Stimulated activated CD4-positive, alpha-beta T cell treated with anti-CD3 and anti-CD28 coated beads, Interleukin-1b, Interleukin-23, amount 100 ng/mL, for 48 hours (primary cell): ENCODE measurements at regions not wholly inside any gene's neighbourhood (a gene's known extent, or its start where the extent isn't known, plus 50 kb on each side); places are given as distances from the start of the nearest gene placed in this dataset.

Source experiments
- DNase-seq: peaks from one replicate; pipeline ENCODE4 v3.0.0-alpha.2; 2020

DNA sequence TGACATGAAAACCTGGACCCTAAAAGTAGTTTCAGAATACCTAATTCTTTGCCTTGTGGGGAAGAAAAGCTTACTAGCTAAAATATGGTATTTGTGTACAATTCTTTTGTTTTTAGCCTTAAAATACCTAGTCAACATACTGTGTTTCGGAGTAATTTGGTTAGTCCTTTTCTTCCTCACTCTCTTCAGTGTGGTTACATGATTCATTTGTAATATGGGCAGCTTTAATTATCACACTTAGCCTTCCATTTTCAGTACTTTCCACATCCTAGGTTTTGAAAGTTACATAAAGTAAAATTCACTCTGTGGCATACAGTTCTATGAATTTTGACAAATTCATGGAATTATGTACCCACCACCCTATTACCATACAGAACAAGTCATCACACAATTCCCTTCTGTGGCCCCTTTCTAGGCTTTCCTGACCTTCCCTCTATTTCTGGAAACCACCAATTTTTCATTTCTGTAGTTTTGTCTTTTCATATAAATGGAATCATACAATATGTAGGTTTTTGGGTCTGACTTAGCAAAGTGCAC lies 96.2 kb downstream of the EMX2 start:
- no peak for DNase-seq

DNA sequence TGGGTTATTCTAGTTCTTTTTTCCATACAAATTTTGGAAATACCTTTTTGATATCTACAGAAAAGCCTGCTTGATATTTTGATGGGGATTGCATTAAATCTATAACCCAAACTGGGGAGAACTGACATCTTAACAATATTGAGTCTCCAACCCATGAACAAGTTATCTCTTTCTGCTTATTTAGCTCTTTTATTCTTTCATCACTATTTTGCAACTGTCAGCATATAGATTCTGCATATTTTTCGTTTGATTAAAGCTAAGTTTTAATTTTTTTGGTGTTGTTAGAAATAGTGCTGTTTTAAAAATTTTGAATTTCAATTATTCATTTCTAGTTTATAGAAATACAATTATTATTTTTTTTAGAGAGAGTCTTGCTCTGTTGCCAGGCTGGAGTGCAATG lies 97.9 kb downstream of the EMX2 start:
- DNase-seq = no peak

DNA sequence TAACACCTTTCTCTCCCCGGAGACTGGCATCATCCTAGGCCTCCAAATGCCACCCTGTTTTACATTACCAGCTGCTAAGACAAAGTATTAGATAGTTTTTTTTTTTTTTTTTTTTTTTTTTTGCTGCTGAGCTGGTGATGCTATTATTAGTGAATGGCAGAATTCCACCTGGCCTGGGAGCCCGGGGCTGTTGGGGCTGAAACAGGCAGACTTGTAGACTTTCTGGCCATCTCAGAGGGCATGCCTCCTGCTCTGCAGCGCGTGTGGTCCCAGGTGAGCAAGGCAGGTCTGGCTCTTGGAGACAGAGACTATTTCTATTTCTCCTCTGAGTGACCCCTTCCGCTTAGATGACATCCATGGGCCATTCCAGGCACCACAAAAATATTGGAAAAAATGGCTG lies 104.2 kb downstream of the EMX2 start:
- no peak for DNase-seq

DNA sequence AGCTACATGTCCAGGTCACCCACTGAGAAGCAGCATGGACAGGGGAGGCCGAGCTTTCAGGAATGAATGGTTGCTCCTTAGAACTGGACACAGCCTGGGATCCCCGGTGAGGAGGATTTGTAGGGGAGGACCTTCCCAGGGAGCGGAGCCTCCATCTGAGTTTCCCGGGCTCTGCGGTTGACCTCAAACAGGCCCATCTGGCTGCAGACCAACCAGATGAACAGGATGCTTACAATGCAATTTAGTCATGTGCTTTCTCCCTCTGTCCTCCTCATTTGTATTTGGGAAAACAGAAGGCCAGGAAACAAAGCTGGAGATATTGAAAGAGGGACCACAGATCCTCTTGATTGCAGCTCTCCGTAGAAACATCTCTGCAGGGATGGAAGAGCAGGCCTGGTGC lies 104.8 kb downstream of the EMX2 start:
- DNase-seq = no peak

DNA sequence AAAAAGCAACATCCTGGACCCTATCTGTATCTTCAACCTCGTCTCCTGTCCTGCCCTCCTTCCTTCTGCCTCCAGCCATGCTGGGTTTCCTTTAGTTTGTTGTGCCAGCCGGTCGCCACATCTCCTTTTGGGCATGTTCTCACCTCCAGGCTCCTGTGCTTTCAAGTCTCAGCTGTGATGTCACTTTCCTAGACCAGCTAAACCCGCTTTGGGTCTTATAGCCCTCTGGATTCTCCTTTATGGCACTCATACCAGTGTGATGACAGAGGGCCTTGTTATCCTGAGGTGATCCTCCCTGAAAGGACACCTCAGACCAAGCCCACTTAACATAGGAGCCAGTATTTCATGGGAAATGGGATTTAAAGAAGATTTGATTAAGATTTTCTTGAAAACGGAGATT lies 108.6 kb downstream of the EMX2 start:
- DNase-seq = no peak

DNA sequence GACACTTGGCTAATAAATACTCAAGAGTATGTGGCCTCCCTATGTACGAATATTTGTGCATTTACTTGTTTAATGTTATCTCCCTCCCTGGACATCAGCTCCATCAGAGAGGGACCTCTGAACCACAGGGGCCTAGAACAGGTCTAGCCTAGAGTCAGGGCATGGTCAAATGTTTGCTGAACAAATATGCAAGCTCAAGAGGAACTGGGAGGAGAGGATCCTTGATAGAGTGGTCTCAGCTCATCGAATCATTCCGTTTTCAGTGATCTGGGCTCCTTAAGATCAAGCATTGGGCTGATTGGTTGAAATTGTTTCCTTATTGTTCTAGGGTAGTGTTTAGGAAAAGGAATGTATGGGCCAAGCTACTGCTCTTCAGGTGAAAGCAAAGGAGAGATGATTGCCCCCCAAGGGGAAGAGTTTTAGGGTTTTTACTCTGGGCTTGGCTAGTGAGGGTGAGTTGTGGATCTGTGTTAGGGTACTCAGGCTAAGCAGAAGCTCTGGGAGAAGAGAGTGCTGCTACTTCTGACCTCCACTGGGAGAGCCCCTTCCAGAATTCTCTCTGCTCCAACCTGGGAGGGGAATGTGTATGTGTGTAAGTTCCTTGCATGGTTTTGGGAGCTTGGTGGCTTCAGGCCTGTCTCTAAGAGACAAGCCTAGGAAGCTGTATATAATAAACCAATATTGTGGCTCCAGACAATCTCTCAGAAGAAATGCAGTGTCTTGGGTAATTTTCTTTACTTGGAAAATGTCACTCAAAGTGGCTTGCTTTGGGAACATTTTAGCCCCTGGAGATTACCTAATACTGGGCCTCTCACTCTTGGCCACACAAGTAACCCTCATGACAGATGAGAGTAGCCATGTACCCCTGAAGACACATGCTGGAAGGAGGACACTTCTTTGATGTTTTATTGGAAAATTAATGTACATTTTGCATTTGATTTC lies 110.0 kb downstream of the EMX2 start:
- DNase-seq = no peak

DNA sequence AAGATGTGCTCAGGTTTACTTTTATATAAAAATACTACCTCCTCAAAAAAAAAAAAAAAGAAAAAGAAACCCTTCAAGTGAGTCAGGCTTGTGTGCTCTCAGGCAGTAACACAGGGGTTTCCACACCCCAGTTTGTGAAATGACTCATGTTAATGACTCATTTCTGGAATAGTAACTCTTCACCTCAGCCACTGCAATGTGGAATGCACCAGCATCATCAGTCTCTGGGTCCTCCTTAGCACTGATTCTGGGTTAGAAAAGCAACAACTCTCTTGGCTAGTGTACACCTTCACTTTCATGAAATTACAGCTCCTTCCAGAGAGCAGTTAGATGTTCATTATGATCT lies 110.6 kb downstream of the EMX2 start:
- DNase-seq = peak; percentile 53

DNA sequence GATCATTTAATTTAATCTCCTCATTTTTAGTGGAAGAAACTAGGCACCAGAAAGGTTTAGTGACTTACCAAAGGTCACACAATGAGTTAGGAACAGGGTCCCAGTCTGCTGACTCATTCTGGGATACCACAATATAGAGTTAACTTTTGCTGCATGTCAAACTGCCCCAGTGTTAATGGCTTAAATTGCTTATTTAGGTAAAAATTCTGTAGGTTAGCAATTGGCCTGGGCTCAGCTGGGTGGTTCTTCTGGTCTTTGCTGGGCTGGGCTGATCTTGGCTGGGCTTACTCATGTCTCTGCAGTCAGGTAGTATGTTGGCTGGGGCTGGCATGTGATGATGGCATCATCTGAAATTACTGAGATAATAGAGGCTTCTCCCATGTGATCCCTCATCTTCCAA lies 111.6 kb downstream of the EMX2 start:
- no peak for DNase-seq

DNA sequence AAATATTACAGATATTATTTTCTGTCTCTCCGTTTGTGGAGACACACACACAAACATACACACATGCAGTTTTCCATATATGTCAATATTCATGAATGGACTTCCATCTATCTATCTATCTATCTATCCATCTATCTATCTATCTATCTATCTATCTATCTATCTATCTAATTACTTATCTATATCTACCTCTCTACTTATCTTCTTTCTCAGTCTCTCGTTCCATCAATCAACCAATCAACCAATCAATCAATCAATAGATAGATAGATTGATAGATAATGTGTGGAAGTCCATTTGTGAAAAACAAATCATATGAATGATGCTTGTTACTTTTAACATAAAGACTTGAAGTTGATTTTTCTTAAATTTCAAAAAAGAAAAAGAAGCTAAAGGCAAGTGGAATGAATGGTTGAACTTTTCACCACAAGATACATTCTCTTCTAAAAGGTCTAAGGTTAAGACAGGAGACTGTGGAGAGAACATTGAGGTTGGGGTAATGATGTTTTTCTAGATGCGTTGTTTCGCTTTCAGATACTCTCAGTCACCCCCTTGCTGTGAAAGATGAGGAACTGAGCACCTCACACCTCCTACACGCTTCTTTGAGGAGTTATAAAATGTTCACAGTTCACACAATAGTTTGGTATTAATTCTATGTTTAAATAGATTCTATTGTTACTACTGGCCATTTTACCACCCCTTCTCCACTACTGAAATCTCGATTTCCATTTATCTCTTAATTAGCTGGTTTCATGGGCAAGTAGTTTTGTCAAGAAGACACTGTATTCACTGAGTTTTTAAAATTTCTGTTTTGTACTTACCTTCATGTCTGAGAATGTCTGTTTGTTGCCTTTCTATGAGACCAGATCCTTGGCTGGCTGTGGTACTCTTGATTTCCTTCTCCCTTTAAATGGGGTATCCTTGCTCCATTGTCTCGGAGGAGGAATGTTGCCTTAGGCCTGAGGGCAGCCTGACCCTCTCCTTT lies 114.1 kb downstream of the EMX2 start:
- DNase-seq = no peak

DNA sequence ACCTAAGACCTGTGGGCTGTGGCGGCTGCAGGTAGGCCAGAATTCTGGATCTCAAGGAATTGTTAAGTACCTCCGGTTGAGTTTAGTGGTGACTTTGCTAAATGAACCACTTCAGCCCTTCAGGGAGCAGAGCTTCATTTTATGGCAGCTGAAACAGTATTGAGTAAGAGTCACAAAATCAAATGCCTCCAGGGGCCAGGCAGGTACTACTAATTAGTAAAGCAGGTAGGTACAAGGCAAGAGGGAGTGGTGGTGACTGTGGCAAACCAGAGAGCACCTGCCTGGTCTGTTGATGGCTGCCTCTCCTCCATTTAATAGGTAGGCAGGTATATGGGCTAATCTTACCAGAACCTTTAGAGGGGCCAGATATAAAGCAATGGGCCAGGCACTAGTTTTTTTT lies 118.8 kb downstream of the EMX2 start:
- no peak for DNase-seq

DNA sequence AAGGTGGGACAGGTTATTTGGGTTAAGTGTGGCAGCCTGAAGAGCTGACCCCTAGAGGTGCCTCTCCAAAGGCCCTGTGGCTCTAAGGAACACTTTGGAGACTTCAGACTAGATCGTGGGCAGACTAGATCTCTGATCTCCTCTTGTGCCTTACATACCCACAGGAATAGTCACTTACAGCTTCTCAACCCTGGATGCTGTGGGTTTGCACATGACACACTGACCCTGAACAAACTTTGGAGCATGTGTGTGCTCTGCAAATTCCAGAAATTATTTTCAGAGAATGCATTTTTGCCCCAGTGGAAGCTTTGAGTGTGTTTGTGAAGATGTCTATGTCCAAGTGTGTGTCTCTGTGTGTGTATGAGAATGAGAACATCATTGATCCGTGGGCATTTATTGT lies 119.6 kb downstream of the EMX2 start:
- no peak for DNase-seq

DNA sequence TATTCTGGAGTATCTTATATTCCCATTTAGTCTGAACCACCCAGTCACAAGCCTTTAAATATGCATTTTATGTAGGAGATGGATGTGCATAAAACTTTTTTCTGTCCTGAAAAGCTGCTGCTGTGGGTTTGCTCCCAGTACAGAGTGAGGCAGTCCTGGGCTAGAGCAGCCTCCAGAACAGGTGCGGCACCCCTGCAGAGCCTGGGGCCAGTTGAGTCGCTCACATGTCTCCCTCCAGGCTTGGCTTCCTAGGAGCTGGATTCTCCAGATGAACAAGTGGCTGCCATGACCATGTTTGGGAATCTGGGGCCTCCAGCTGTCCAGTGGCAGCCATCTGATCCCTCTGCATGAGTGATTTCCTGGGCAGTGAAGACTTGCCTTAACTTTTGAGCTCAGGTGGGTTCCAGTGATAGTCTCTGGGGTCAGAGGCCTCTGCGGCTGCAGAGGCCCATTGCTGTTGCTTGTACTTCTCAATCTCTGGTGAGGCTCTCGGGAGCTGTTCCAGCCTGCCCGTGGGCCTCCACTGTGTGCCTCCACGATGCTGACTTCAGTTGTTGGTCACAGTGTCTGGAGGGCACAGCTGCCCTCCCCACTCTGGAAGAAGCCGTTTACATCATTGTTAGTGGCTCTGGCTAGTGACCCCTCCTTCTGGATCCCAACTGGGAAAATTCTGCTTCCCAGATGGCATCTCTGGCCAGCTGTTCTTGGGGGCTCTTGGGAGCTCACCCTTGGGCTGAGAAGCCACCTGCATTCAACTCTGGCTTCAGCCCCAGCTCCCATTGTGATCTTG lies 120.4 kb downstream of the EMX2 start:
- no peak for DNase-seq

DNA sequence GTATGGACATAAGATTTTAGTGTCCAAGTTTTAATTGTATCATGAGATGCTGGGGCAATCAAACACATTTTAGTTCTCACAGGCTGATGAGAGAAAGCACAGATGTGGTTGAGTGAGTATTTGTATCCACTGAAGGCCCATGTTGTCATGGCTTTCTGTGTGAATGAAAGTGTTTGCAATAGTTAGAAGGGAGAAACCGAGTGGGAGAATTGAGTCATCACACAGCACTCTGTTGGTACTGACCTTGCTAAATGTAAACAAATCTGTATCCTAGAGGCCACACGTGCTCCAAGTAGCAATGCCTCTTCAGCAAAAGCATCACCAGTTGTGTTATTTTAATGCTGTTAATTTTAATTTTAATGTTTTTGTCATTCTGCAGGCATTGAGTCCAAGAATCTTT lies 121.2 kb downstream of the EMX2 start:
- peak; percentile 21 for DNase-seq

DNA sequence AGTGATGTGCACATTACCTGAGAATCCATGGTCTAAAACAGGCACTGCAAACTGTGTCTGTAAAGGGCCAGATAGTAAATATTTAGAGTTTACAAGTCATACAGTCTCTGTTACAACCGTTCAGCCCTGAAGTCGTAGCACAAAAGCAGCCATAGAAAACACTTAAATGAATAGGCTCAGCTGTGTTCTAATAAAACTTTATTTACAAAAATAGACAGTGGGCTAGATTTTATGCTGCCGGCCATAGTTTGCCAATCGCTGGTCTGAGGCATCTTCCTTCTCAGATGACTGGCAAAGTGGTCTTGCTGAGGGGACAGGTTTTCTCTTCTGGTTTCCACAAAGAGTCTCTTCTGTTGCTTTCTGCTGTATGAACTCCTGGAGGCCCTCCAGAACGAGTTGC lies 121.7 kb downstream of the EMX2 start:
- DNase-seq = no peak

DNA sequence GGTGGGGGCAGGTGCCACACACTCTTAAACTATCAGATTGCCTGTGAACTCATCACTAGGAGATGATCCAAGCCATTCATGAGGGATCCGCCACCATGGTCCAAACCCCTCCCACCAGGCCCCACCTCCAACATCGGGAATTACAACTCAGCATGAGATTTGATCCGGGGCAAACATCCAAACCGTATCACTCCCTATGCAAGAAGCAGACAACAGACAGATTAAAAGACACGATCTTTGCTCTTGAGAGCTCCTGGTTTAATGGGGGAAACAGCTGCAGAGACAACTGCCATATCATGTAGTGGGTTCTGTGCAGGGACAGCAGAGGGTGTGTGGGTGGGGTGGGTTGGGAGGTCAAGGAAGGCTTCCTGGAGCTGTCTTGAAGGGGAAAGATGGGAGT lies 123.6 kb downstream of the EMX2 start:
- no peak for DNase-seq

DNA sequence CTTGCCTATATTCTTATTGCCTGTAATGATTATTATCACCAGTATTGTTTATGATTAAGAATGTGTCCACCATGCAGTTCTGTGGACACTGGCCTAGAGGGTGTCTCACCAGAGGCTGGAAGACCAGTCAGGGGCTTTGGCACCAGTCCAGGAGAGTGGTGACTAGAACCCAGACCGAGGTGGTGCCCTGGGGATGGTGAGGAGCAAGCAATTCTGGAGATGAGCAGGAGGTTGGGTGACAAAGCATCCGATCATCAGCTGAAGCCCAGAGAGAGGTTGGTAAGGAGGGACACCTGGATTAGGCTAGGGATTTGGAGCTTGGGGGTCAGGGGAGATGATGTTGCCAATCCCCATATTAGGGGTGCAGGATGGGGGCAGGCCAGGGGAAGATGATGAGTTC lies 124.4 kb downstream of the EMX2 start:
- DNase-seq = no peak

DNA sequence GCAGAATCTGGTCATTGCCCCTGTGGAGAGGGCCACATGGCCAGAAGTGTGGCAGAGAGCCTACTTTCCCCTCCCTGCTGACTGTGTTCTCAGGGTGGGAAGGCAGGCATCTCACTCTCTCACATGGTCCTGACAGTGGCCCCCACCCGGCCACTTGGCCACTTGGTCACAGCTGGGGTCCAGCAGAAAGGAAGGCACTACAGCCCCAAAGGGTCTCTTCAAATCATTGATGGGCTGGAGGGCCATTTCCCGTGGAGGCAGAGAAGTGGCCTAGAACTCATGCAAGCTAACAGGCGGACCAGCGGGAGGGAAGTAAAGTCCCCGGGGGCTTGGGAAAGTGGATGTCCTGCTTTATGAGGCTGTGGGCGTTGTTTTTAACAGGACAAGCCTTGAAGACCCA lies 125.3 kb downstream of the EMX2 start:
- DNase-seq = no peak

DNA sequence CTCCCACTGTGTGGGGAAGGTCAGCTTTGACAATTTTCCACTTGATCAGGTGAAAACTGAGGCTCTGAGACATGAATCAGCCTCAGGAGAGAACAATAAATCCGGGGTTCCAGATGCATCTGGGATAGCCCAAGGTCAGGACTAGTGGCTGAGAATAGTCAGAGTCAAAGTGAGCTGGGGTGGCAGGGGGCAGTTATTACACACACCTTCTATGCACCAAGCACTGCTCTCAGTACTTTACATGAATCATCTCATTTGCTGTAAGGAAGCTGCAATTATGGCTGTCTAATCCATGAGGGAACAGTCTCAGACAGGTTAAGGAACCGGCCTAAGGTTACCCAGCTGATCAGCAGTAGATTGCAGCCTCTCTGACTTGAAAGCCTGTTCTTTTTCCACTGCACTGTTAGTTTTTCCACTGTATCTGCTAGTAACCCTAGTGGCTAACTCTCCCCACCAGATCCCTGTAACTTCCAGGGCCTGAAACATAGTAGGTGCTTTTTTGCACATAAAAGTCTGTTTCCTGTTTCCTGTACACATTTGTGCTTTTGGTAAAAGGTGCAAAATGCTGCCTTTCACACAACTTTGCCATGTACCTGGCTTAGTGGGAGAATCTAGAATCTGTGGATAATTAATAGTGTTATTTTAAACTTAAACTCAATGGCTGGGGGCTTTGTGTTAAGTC lies 125.9 kb downstream of the EMX2 start:
- no peak for DNase-seq

DNA sequence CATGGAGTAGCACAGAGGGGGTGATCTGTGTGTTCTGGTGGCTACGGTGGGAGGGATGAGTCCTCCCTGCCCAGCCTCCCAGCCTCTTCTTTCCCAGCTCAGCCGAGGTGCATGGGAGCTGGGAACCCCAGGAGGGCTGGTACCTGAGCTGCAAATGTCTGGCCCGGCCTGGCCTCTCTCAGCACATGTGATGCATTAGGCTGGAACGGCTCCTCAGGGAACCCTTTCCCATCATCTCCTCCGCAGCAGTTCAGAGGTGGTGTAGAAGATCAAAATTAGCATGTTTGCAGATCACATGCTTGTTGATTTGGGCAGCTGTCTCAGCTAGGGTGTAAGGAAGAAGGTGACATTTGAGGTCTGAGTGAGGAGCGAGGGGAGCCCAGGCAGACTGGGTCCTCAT lies 126.6 kb downstream of the EMX2 start:
- DNase-seq = no peak

DNA sequence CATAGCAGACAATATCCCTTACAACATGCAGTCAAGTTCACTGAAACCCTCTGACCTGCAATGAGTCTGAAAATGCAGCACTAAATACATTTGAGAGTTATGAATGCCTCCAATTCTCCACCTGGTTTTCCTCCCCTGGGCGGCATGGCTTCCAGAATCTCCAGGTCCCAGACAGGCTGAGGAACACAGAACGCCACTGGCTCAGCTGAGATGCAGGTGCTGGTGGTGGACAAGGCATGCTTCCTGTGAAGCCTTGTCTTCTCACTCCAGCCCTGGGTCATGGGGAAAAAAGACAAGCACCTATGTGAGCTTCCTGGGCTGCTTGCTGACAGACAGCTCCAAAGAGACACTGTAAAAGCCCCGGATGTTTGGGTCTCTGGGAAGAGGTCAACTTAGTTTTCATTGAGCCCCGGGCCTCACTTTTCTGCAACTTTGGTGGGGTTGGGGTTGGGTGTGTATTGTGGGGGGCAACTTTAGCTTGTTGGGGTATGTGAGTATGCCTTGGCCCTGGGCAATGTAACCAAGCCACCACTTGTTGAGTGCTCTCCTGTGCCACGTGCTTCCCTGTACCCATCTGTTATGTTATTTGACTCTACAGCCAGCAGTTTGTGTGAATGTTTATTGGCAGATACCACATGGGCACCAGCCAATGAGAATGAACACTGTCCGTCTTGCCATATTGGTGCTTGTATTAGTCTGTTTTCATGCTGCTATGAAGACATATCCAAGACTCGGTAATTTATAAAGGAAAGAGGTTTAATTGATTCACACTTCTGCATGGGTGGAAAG lies 127.8 kb downstream of the EMX2 start:
- no peak for DNase-seq

DNA sequence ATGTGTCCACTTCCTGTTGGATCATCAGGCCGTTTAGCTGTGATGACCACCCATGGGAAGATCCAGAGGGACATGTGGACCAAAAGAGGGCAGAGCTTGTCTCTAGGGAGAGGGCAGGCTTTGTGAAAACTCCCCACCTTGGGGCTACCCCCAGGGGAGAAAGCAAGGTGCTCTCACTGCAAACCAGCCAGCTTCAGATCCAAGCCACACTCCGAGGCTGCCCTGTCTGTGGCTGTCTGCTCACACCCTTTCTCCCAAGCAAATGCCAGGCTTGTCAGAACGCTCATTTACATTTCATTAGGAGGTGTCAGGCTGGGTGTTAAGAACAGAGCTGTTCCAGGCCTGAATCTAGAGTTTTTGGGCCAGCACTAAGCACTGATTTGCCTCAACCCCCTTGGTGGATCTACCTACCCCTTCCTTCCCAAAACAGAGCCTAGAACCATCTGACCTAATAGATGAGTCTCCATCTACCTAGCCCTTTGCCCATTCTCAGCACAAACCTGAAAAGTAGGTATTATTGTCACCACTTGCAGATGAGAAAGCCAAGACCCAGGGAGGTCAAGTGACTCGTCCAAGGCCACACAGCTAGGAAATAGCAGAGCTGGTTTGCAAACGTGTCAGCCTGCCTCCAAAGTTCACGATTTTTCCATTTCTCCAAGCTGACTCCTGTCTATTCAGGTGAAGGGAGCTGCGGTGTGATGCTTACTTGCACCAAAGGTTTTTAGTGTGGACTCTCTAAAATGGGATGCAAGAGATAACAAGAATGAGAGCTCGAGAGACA lies 130.9 kb downstream of the EMX2 start:
- DNase-seq = no peak
